Esophagus muscularis mucosa (tissue), 4 donors: ENCODE measurements at regions not wholly inside any gene's neighbourhood (a gene's known extent, or its start where the extent isn't known, plus 50 kb on each side); places are given as distances from the start of the nearest gene placed in this dataset.

Source experiments
- CTCF ChIP-seq, 3 experiments: fragments of 200-600 bp in 2 of 3; fragments of 450-650 bp in 1 of 3; sonication (generic) in 2 of 3; IDR thresholded peaks; one replicate each; pipeline ENCODE4 v1.5.1; 2017 to 2019; ENCODE audit warnings: antibody characterized with exemption in 3 of 3, mild to moderate bottlenecking in 2 of 3, moderate library complexity in 1 of 3
- EP300 ChIP-seq: sonication (generic); formaldehyde crosslinking; IDR thresholded peaks from one replicate; pipeline ENCODE4 v1.6.1; 2017; ENCODE audit warnings: antibody characterized with exemption
- POLR2A ChIP-seq: fragments of 450-650 bp; IDR thresholded peaks from one replicate; pipeline ENCODE4 v1.6.1; 2017; ENCODE audit warnings: antibody characterized with exemption, moderate library complexity, mild to moderate bottlenecking, low read depth
- POLR2AphosphoS5 ChIP-seq, 2 donors: sonication (generic); formaldehyde crosslinking; IDR thresholded peaks; one replicate each; pipeline ENCODE4 v1.6.1; 2017; ENCODE audit warnings: antibody characterized with exemption in 2 of 2

GRCh38 chr11:115869131-115869530 lies 364.9 kb upstream of the CADM1 start:
- TF ChIP-seq CTCF (IDR thresholded peaks at IDR 0.05): no peak
- no peak for TF ChIP-seq EP300
- TF ChIP-seq POLR2A: no peak
- TF ChIP-seq POLR2AphosphoS5 (IDR thresholded peaks at IDR 0.05): no peak
